GM18870 (cell line): ENCODE measurements at regions not wholly inside any gene's neighbourhood (a gene's known extent, or its start where the extent isn't known, plus 50 kb on each side); places are given as distances from the start of the nearest gene placed in this dataset.

Experiments used
- ATAC-seq: cut with Tn5 transposase; IDR thresholded peaks from one replicate; pipeline ENCODE4 v1.9.1; 2021; ENCODE audit warnings: moderate library complexity; ENCODE audit not compliant: unreplicated experiment

GRCh38 chr2:161570424-161571050 lies 53.7 kb upstream of the SLC4A10 start:
- ATAC-seq: peak; percentile 31

GRCh38 chr2:161571051-161571429 lies 53.2 kb upstream of the SLC4A10 start:
- ATAC-seq: peak; percentile 26
